Aorta (tissue), 5 donors: ENCODE measurements at regions not wholly inside any gene's neighbourhood (a gene's known extent, or its start where the extent isn't known, plus 50 kb on each side); places are given as distances from the start of the nearest gene placed in this dataset.

Experiments used
- ATAC-seq: fragments of 200-7000 bp; cut with Tn5 transposase; one replicate; pipeline ENCODE4 v1.9.1; 2022; ENCODE audit warnings: moderate library complexity; ENCODE audit not compliant: low FRiP score
- DNase-seq, 2 donors: peaks; one replicate each; pipeline ENCODE4 v3.0.0-alpha.2; 2020
- H3K27ac ChIP-seq, 2 donors: one replicate each; pipeline ENCODE4 v1.5.1; 2013; ENCODE audit warnings: low read length in 2 of 2, mild to moderate bottlenecking in 2 of 2, moderate library complexity in 2 of 2, control low read depth in 1 of 2, inconsistent platforms in 1 of 2, low read depth in 1 of 2
- H3K27me3 ChIP-seq, 2 donors: one replicate each; pipeline ENCODE4 v1.6.1; 2013; ENCODE audit warnings: control low read depth in 1 of 2, low read length in 1 of 2, mild to moderate bottlenecking in 1 of 2, moderate library complexity in 1 of 2; ENCODE audit not compliant: insufficient read depth in 2 of 2, control insufficient read depth in 1 of 2
- H3K36me3 ChIP-seq, 2 donors: one replicate each; pipeline ENCODE4 v1.6.1; 2013; ENCODE audit warnings: control low read depth in 1 of 2, low read length in 1 of 2, mild to moderate bottlenecking in 1 of 2; ENCODE audit not compliant: insufficient read depth in 2 of 2, control insufficient read depth in 1 of 2
- H3K4me1 ChIP-seq, 2 donors: one replicate each; pipeline ENCODE4 v1.6.1; 2013; ENCODE audit warnings: low read length in 2 of 2, control low read depth in 1 of 2, mild to moderate bottlenecking in 1 of 2, moderate library complexity in 1 of 2; ENCODE audit not compliant: insufficient read depth in 2 of 2, control insufficient read depth in 1 of 2
- H3K4me3 ChIP-seq, 2 donors: one replicate each; pipeline ENCODE4 v1.5.1; 2013; ENCODE audit warnings: low read length in 2 of 2, control low read depth in 1 of 2, mild to moderate bottlenecking in 1 of 2
- H3K9me3 ChIP-seq: one replicate; pipeline ENCODE4 v1.6.1; 2013; ENCODE audit warnings: mild to moderate bottlenecking, low read length; ENCODE audit not compliant: control insufficient read depth
- WGBS, 2 donors: extraction: QIAGEN DNeasy Blood & Tissue Kit; methylation state at CpG; one replicate each; pipeline ENCODE4 v1.1.7; 2013; 5-methylcytosine and 5-hydroxymethylcytosine counted together
- intact Hi-C, 2 donors: fragments of 100-400 bp; cut with DNase I; formaldehyde crosslinking; loops; one replicate each; pipeline versions ENCODE4 v1.14.2 to v1.15.0; 2022
- donor health status: healthy with polysubstance abuse.
- donor health status: Bipolar disorder and iron deficiency.
- donor health status: DM: no; HTN: no; CAD: no.
- donor health status: DM: no; HTN: no; CAD: no.
- donor health status: DM: yes; HTN: yes; CAD: no.

GRCh38 chr6:113529879-113530278, 327.3 kb upstream of the MARCKS start:
- no peaks in the 10 kb centered on the region for H3K9me3 ChIP-seq
- WGBS, 2 donors, result 91 to 92% methylated on average over 1 of the region's 1 CpG
- no peak overlapping the region for H3K27ac ChIP-seq
- no peak for DNase-seq
- ATAC-seq, result no peak
- H3K4me3 ChIP-seq, result no peak overlapping the region
- intact Hi-C loops, result no loop called here
- no peaks in the 10 kb centered on the region for H3K27me3 ChIP-seq
- no peaks in the 10 kb centered on the region for H3K4me1 ChIP-seq
- no peaks in the 10 kb centered on the region for H3K36me3 ChIP-seq

DNA sequence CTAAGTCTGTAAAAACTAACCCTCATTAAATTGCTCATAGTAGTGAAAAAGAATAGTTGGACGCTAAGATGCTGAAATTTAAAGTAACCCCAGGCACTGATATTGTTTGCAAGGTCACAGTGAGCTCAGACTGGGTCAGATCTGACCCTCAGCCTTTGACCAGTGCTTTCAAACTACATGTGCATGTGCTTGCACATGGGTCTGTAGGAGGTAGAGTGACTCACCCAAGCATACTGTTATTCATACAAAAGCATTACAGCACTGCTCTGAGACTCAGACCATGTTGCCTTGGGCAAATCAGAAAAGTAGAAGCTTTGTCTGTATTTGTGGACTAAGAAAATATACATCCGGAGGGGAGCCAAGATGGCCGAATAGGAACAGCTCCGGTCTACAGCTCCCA, 326.4 kb upstream of the MARCKS start:
- intact Hi-C loops, result no loop called here
- no peaks in the 10 kb centered on the region for H3K36me3 ChIP-seq
- H3K9me3 ChIP-seq, result no peaks in the 10 kb centered on the region
- no peak overlapping the region for H3K4me3 ChIP-seq
- no peak overlapping the region for H3K27ac ChIP-seq
- WGBS, 2 donors, result 92 to 95% methylated on average over 4 of the region's 4 CpGs
- H3K27me3 ChIP-seq, result no peaks in the 10 kb centered on the region
- H3K4me1 ChIP-seq, result no peaks in the 10 kb centered on the region
- DNase-seq, result no peak
- no peak for ATAC-seq

- Histone ChIP-seq H3K4me1 (no peaks in the 10 kb centered on the region), H3K36me3 (no peaks in the 10 kb centered on the region), H3K27ac (no peak overlapping the region), H3K9me3 (no peaks in the 10 kb centered on the region), H3K27me3 (no peaks in the 10 kb centered on the region), H3K4me3 (no peak overlapping the region)
- intact Hi-C loops, result no loop called here
- ATAC-seq (no peak), DNase-seq (no peak)
- WGBS, 2 donors, result 86 to 89% methylated on average over 2 of the region's 2 CpGs
These were observed 317.9 kb upstream of the MARCKS start for GRCh38 chr6:113539202-113539601.

GRCh38 chr6:113539623-113540022, 317.5 kb upstream of the MARCKS start:
- ATAC-seq (no peak), DNase-seq (no peak)
- intact Hi-C loops, result no loop called here

GRCh38 chr6:113540466-113540865, 316.7 kb upstream of the MARCKS start:
- no peaks in the 10 kb centered on the region for H3K9me3 ChIP-seq
- ATAC-seq (no peak), DNase-seq (no peak)
- no peaks in the 10 kb centered on the region for H3K27me3 ChIP-seq
- no peaks in the 10 kb centered on the region for H3K36me3 ChIP-seq
- H3K27ac ChIP-seq, result no peak overlapping the region
- H3K4me3 ChIP-seq, result no peak overlapping the region
- intact Hi-C loops, result no loop called here
- no peaks in the 10 kb centered on the region for H3K4me1 ChIP-seq

More at GRCh38 chr6:113539623-113540022, 317.5 kb upstream of the MARCKS start:
- Histone ChIP-seq H3K36me3 (no peaks in the 10 kb centered on the region), H3K4me1 (no peaks in the 10 kb centered on the region), H3K27ac (no peak overlapping the region), H3K27me3 (no peaks in the 10 kb centered on the region), H3K4me3 (no peak overlapping the region), H3K9me3 (no peaks in the 10 kb centered on the region)

DNA sequence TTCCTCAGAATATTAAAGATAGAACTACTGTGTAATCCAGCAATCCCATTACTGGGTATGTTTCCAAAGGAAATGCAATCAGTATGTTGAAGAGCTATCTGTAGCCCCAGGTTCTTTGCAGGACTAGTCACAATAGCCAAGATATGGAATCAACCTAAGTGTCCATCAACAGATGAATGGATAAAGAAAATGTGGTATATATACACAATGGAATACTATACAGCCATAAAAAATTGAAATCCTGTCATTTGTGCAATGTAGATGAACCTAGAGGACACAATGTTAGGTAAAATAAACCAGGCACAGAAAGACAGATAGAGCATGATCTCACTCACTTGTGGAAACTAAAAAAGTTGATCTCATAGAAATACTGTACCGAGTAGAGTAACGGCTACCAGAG, 306.0 kb upstream of the MARCKS start:
- no peak for ATAC-seq
- intact Hi-C loops, result no loop called here
- 98 to 99% methylated on average over 2 of the region's 2 CpGs for WGBS, 2 donors

DNA sequence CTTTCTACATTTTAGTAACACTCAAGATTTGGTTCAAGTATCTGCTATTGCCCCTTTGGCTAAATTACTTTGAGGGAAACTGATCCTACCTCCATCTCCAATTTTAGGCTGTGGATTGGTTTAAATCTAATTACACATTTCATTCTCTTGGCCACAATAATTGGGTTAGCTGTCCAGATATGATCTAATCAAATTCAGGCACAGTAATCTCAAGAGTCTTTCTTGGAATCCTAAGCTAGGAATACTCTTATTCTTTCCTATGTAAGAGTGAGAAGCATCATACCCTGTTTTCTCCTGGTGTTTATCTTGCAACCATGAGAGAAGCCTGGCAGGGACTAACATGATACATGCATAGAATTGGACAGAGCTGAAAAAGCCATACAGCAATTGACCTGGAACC, 300.4 kb upstream of the MARCKS start:
- no peaks in the 10 kb centered on the region for H3K9me3 ChIP-seq
- no peak for DNase-seq
- intact Hi-C loops, result no loop called here
- no peaks in the 10 kb centered on the region for H3K27me3 ChIP-seq
- no peak for ATAC-seq
- H3K36me3 ChIP-seq, result no peaks in the 10 kb centered on the region
- no peak overlapping the region for H3K27ac ChIP-seq
- no peak overlapping the region for H3K4me3 ChIP-seq
- H3K4me1 ChIP-seq, result peaks cover 0 to 2% of the 10 kb centered on the region in 2 donors

More for the DNA sequence above, 306.0 kb upstream of the MARCKS start:
- Histone ChIP-seq H3K4me1 (no peaks in the 10 kb centered on the region), H3K27me3 (no peaks in the 10 kb centered on the region), H3K27ac (no peak overlapping the region), H3K4me3 (no peak overlapping the region), H3K9me3 (no peaks in the 10 kb centered on the region), H3K36me3 (no peaks in the 10 kb centered on the region)
- no peak for DNase-seq

GRCh38 chr6:113558431-113558830, 298.7 kb upstream of the MARCKS start:
- H3K4me1 ChIP-seq, result peaks cover 0 to 2% of the 10 kb centered on the region in 2 donors
- no peaks in the 10 kb centered on the region for H3K9me3 ChIP-seq
- ATAC-seq (no peak), DNase-seq (no peak)
- intact Hi-C loops, result no loop called here
- H3K4me3 ChIP-seq, result no peak overlapping the region
- no peak overlapping the region for H3K27ac ChIP-seq
- H3K27me3 ChIP-seq, result no peaks in the 10 kb centered on the region
- H3K36me3 ChIP-seq, result no peaks in the 10 kb centered on the region

DNA sequence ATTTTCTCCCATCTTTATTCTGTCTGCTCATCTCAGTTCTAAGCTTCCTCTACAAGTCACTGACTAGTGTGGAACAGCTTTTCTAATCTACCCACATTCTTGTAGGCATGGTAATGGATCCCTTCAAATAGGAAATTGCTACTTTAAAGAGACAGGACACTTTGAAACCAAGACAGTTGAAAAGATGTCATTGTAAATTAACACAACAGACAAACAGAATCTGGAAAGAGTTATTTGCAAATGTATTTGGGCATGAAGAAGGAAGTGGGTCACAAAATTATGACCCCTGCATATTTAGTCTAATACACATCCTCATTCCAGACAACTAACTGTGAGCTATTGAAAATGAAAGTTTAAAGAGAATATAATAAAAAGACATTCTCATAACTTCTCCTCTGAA, 298.2 kb upstream of the MARCKS start:
- Histone ChIP-seq H3K4me3 (no peak overlapping the region), H3K27ac (no peak overlapping the region), H3K27me3 (no peaks in the 10 kb centered on the region), H3K9me3 (no peaks in the 10 kb centered on the region), H3K36me3 (no peaks in the 10 kb centered on the region), H3K4me1 (peaks cover 0 to 2% of the 10 kb centered on the region in 2 donors)
- intact Hi-C loops, result no loop called here
- ATAC-seq (no peak), DNase-seq (no peak)

- no peak for DNase-seq
- H3K27me3 ChIP-seq, result no peaks in the 10 kb centered on the region
- intact Hi-C loops, result no loop called here
- 100% methylated on average over 1 of the region's 1 CpG for WGBS, 2 donors
- H3K36me3 ChIP-seq, result no peaks in the 10 kb centered on the region
- peaks cover 0 to 2% of the 10 kb centered on the region in 2 donors for H3K4me1 ChIP-seq
- H3K27ac ChIP-seq, result no peak overlapping the region
- no peak overlapping the region for H3K4me3 ChIP-seq
- no peaks in the 10 kb centered on the region for H3K9me3 ChIP-seq
- no peak for ATAC-seq
These were observed 296.8 kb upstream of the MARCKS start for GRCh38 chr6:113560376-113560775.
